Activated naive CD4-positive, alpha-beta T cell treated with anti-CD3 and anti-CD28 coated beads, Interleukin-2, amount 50 U/mL, for 16 hours (primary cell): ENCODE measurements at regions not wholly inside any gene's neighbourhood (a gene's known extent, or its start where the extent isn't known, plus 50 kb on each side); places are given as distances from the start of the nearest gene placed in this dataset.
"Not testable (repeated sequence)": the region's sequence is repeated elsewhere in the genome, so short reads cannot be mapped to it uniquely, and the experiment has no call there.

Source experiments
- DNase-seq: peaks from one replicate; pipeline ENCODE4 v3.0.0-alpha.2; 2020

GRCh38 chr12:67716817-67717216 lies 68.3 kb downstream of the DYRK2 start:
- DNase-seq, result no peak

- not testable (repeated sequence) for DNase-seq
Measured at GRCh38 chr12:67719303-67719702, 70.8 kb downstream of the DYRK2 start.

- DNase-seq, result no peak
Measured at GRCh38 chr12:67720351-67720856, 71.9 kb downstream of the DYRK2 start.

- DNase-seq, result no peak
Measured at GRCh38 chr12:67721248-67721647, 72.7 kb downstream of the DYRK2 start.

- DNase-seq, result no peak
Measured at GRCh38 chr12:67722296-67722695, 73.8 kb downstream of the DYRK2 start.

GRCh38 chr12:67726868-67727267 lies 78.3 kb downstream of the DYRK2 start:
- DNase-seq, result no peak

GRCh38 chr12:67727702-67728666 lies 79.4 kb downstream of the DYRK2 start:
- no peak for DNase-seq

GRCh38 chr12:67732857-67733256 lies 84.3 kb downstream of the DYRK2 start:
- no peak for DNase-seq

GRCh38 chr12:67735868-67736267 lies 87.3 kb downstream of the DYRK2 start:
- DNase-seq, result no peak

GRCh38 chr12:67740711-67741110 lies 92.2 kb downstream of the DYRK2 start:
- no peak for DNase-seq

GRCh38 chr12:67741270-67741669 lies 92.7 kb downstream of the DYRK2 start:
- DNase-seq, result no peak

- no peak for DNase-seq
Measured at GRCh38 chr12:67742461-67742860, 93.9 kb downstream of the DYRK2 start.

GRCh38 chr12:67747869-67748742 lies 99.6 kb downstream of the DYRK2 start:
- no peak for DNase-seq

- DNase-seq, result no peak
Measured at GRCh38 chr12:67748743-67749040, 100.1 kb downstream of the DYRK2 start.

- DNase-seq, result no peak
Measured at GRCh38 chr12:67750513-67751183, 102.1 kb downstream of the DYRK2 start.

- DNase-seq, result no peak
Measured at GRCh38 chr12:67751381-67751928, 102.9 kb downstream of the DYRK2 start.

- no peak for DNase-seq
Measured at GRCh38 chr12:67752226-67752732, 103.7 kb downstream of the DYRK2 start.

GRCh38 chr12:67754933-67755697 lies 106.6 kb downstream of the DYRK2 start:
- DNase-seq, result no peak

- no peak for DNase-seq
Measured at GRCh38 chr12:67757651-67758050, 109.1 kb downstream of the DYRK2 start.

- no peak for DNase-seq
Measured at GRCh38 chr12:67758119-67758518, 109.6 kb downstream of the DYRK2 start.

- no peak for DNase-seq
Measured at GRCh38 chr12:67758521-67758920, 110.0 kb downstream of the DYRK2 start.

- peak; percentile 22 for DNase-seq
Measured at GRCh38 chr12:67759829-67760228, 111.3 kb downstream of the DYRK2 start.
